ENCODE measurements at regions not wholly inside any gene's neighbourhood (a gene's known extent, or its start where the extent isn't known, plus 50 kb on each side); places are given as distances from the start of the nearest gene placed in this dataset.

GRCh38 chr4:159577241-159577640 is 474.4 kb downstream of the RAPGEF2 start:
- 25% methylated on average over 2 of the region's 2 CpGs for WGBS (ENCODE audit: insufficient coverage, insufficient replicate concordance, low lambda C conversion rate, missing lambda C conversion rate)
- Histone ChIP-seq H3K9me3 (replicated peaks; ENCODE audit: control insufficient read depth, insufficient read depth, low read length) (no peaks in the 10 kb centered on the region), H3K4me1 (ENCODE audit: control insufficient read depth, insufficient read depth, low read length) (no peaks in the 10 kb centered on the region), H3K4me3 (no peak overlapping the region), H4K20me1 (ENCODE audit: control insufficient read depth, insufficient read depth) (no peaks in the 10 kb centered on the region), H3K27ac (ENCODE audit: control insufficient read depth, insufficient read depth) (no peak overlapping the region), H3K9ac (ENCODE audit: control insufficient read depth, insufficient read depth, low read length) (no peak overlapping the region), H3K27me3 (replicated peaks in 1 of 2; ENCODE audit: control insufficient read depth in 2 of 2, insufficient read depth in 2 of 2, low read length in 1 of 2) (no peaks in the 10 kb centered on the region), H3K36me3 (ENCODE audit: control insufficient read depth in 2 of 2, insufficient read depth in 2 of 2, low read length in 1 of 2) (no peaks in the 10 kb centered on the region), H3K79me2 (ENCODE audit: control insufficient read depth, insufficient read depth, low read length) (no peaks in the 10 kb centered on the region), H3K4me2 (ENCODE audit: control insufficient read depth, insufficient read depth) (no peak overlapping the region), H2AFZ (ENCODE audit: control insufficient read depth, low read depth, low read length) (no peak overlapping the region)
- CTCF ChIA-PET = no interaction called here
- no peak for ATAC-seq
- POLR2A ChIA-PET = no interaction called here
- no TSS peak for BruUV-seq (replicated peaks)
- in situ Hi-C loops (cut with MboI) (no loop called here), intact Hi-C loops (cut with micrococcal nuclease; ENCODE audit: unreplicated experiment) (no loop called here)
- FAIRE-seq = no peak
- TF ChIP-seq SIN3A (IDR thresholded peaks at IDR 0.05; ENCODE audit: low read depth, low read length) (no peak), RAD51 (IDR thresholded peaks at IDR 0.05) (no peak), BCL11A (IDR thresholded peaks at IDR 0.05; ENCODE audit: low read depth, low read length) (no peak), KDM1A (IDR thresholded peaks at IDR 0.05; ENCODE audit: borderline replicate concordance) (no peak), KLF5 (IDR thresholded peaks at IDR 0.05; ENCODE audit: partially characterized antibody) (no peak), WRNIP1 (IDR thresholded peaks at IDR 0.05; ENCODE audit: borderline replicate concordance, low read depth, low read length) (no peak), MTA3 (IDR thresholded peaks at IDR 0.05; ENCODE audit: borderline replicate concordance, low read length) (no peak), ZNF622 (IDR thresholded peaks at IDR 0.05) (no peak), CHD4 (IDR thresholded peaks at IDR 0.05) (no peak), SREBF2 (IDR thresholded peaks at IDR 0.05; ENCODE audit: low read length) (no peak), ATF7 (IDR thresholded peaks at IDR 0.05; ENCODE audit: low read depth) (no peak), IKZF2 (IDR thresholded peaks at IDR 0.05) (no peak), MTA2 (IDR thresholded peaks at IDR 0.05; ENCODE audit: low read depth) (no peak)
- TF ChIP-seq, protein P1, sequence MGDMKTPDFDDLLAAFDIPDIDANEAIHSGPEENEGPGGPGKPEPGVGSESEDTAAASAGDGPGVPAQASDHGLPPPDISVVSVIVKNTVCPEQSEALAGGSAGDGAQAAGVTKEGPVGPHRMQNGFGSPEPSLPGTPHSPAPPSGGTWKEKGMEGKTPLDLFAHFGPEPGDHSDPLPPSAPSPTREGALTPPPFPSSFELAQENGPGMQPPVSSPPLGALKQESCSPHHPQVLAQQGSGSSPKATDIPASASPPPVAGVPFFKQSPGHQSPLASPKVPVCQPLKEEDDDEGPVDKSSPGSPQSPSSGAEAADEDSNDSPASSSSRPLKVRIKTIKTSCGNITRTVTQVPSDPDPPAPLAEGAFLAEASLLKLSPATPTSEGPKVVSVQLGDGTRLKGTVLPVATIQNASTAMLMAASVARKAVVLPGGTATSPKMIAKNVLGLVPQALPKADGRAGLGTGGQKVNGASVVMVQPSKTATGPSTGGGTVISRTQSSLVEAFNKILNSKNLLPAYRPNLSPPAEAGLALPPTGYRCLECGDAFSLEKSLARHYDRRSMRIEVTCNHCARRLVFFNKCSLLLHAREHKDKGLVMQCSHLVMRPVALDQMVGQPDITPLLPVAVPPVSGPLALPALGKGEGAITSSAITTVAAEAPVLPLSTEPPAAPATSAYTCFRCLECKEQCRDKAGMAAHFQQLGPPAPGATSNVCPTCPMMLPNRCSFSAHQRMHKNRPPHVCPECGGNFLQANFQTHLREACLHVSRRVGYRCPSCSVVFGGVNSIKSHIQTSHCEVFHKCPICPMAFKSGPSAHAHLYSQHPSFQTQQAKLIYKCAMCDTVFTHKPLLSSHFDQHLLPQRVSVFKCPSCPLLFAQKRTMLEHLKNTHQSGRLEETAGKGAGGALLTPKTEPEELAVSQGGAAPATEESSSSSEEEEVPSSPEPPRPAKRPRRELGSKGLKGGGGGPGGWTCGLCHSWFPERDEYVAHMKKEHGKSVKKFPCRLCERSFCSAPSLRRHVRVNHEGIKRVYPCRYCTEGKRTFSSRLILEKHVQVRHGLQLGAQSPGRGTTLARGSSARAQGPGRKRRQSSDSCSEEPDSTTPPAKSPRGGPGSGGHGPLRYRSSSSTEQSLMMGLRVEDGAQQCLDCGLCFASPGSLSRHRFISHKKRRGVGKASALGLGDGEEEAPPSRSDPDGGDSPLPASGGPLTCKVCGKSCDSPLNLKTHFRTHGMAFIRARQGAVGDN (IDR thresholded peaks at IDR 0.05) = no peak
- TF ChIP-seq, protein P2, sequence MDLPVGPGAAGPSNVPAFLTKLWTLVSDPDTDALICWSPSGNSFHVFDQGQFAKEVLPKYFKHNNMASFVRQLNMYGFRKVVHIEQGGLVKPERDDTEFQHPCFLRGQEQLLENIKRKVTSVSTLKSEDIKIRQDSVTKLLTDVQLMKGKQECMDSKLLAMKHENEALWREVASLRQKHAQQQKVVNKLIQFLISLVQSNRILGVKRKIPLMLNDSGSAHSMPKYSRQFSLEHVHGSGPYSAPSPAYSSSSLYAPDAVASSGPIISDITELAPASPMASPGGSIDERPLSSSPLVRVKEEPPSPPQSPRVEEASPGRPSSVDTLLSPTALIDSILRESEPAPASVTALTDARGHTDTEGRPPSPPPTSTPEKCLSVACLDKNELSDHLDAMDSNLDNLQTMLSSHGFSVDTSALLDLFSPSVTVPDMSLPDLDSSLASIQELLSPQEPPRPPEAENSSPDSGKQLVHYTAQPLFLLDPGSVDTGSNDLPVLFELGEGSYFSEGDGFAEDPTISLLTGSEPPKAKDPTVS (IDR thresholded peaks at IDR 0.05; ENCODE audit: low read depth, low read length) = no peak
- TF ChIP-seq, protein P3, sequence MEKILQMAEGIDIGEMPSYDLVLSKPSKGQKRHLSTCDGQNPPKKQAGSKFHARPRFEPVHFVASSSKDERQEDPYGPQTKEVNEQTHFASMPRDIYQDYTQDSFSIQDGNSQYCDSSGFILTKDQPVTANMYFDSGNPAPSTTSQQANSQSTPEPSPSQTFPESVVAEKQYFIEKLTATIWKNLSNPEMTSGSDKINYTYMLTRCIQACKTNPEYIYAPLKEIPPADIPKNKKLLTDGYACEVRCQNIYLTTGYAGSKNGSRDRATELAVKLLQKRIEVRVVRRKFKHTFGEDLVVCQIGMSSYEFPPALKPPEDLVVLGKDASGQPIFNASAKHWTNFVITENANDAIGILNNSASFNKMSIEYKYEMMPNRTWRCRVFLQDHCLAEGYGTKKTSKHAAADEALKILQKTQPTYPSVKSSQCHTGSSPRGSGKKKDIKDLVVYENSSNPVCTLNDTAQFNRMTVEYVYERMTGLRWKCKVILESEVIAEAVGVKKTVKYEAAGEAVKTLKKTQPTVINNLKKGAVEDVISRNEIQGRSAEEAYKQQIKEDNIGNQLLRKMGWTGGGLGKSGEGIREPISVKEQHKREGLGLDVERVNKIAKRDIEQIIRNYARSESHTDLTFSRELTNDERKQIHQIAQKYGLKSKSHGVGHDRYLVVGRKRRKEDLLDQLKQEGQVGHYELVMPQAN (conservative IDR thresholded peaks at IDR 0.05) = no peak
- DNase-seq (ENCODE audit: low read depth, low spot score) = no peak
- SMC1A ChIA-PET (ENCODE audit: uncharacterized antibody, unreplicated experiment) = interaction anchor here (0.9 kb wide), 1 partner anchor 14 kb away, joined by 3 read pairs; no protein-coding TSS in a partner anchor
- RAD21 ChIA-PET (ENCODE audit: unreplicated experiment) = no interaction called here
